ENCODE measurements at regions not wholly inside any gene's neighbourhood (a gene's known extent, or its start where the extent isn't known, plus 50 kb on each side); places are given as distances from the start of the nearest gene placed in this dataset.

GRCh38 chr14:41187868-41188267, 418.8 kb upstream of the LRFN5 start:
- TF ChIP-seq REST (IDR thresholded peaks at IDR 0.05; ENCODE audit: insufficient read depth in 1 of 2, low read depth in 2 of 2, low read length in 1 of 2) (no peak), CTCF (IDR thresholded peaks at IDR 0.05) (no peak), TCF7L2 (IDR thresholded peaks at IDR 0.05; ENCODE audit: low read depth, low read length) (no peak)

Data from Panc1 (cell line).